ENCODE measurements at regions not wholly inside any gene's neighbourhood (a gene's known extent, or its start where the extent isn't known, plus 50 kb on each side); places are given as distances from the start of the nearest gene placed in this dataset.

DNA sequence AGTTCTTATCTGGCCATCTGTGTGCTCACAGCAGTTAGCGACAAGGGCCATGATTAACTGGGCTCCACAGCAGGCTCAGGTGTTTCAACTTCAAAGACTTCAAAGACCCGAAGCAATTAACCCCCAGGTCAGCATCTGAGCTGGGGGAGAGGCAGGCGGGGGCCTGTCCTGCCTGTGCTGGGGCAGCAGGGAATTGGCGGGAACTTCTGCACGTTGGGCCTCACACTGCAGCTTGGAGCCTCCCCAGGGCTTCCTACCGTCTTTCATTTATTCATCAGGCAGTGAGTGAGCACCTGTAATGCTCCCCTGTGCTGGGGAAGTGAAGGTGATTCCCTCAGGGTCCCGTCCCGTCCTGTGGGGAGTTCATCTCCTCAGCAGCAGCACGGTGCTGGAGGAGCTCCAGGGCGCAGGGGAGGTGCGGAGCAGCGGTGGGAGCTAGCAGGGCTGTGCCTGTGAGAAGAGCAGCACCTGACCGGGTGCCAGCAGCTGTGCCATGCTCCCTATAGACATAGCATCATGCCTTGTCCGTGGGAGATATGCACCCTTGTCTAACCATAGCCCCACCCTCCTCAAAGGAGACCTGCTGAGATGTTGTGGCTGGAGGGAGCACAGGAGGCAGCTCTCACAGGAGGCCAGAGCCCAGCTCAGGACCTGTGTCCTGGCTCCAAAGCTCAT lies 51.8 kb upstream of the FRMD1 start:
- no peak overlapping the region for H3K4me3 ChIP-seq (ENCODE audit: control insufficient read depth, low read depth, low read length)
- TF ChIP-seq, protein P1, sequence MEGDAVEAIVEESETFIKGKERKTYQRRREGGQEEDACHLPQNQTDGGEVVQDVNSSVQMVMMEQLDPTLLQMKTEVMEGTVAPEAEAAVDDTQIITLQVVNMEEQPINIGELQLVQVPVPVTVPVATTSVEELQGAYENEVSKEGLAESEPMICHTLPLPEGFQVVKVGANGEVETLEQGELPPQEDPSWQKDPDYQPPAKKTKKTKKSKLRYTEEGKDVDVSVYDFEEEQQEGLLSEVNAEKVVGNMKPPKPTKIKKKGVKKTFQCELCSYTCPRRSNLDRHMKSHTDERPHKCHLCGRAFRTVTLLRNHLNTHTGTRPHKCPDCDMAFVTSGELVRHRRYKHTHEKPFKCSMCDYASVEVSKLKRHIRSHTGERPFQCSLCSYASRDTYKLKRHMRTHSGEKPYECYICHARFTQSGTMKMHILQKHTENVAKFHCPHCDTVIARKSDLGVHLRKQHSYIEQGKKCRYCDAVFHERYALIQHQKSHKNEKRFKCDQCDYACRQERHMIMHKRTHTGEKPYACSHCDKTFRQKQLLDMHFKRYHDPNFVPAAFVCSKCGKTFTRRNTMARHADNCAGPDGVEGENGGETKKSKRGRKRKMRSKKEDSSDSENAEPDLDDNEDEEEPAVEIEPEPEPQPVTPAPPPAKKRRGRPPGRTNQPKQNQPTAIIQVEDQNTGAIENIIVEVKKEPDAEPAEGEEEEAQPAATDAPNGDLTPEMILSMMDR (conservative IDR thresholded peaks at IDR 0.05; ENCODE audit: control insufficient read depth, insufficient read depth, low read depth, low read length) = no peak
- DNase-seq (ENCODE audit: low read depth) = no peak

DNA sequence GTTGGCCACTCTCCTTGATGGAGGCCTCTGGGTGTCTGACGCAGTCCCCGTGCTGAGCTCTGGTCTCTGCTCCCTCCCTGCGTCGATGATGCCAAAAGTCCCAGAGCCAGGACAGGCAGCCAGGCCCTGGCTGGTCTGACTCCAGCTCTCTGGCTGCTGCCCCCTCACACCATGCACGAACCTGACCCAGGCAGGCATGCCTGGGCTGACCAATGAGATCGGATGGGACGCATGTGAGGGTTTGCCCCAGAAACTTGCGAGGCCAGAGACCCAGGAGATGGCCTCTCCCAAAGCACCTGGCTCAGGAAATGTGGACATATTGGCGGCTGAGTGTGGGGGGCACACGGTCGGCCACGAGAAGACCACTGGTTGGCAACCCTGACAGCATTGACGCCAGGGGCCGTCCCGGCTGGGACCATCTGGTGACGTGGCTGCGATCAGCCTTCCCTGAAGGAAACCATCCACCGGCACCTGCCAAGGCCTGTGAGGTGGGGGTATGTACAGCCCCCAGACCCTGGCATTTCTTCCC lies 51.2 kb upstream of the FRMD1 start:
- TF ChIP-seq, protein P1 (conservative IDR thresholded peaks at IDR 0.05; ENCODE audit: control insufficient read depth, insufficient read depth, low read depth, low read length) = no peak
- no peak overlapping the region for H3K4me3 ChIP-seq (ENCODE audit: control insufficient read depth, low read depth, low read length)
- no peak for DNase-seq (ENCODE audit: low read depth)

DNA sequence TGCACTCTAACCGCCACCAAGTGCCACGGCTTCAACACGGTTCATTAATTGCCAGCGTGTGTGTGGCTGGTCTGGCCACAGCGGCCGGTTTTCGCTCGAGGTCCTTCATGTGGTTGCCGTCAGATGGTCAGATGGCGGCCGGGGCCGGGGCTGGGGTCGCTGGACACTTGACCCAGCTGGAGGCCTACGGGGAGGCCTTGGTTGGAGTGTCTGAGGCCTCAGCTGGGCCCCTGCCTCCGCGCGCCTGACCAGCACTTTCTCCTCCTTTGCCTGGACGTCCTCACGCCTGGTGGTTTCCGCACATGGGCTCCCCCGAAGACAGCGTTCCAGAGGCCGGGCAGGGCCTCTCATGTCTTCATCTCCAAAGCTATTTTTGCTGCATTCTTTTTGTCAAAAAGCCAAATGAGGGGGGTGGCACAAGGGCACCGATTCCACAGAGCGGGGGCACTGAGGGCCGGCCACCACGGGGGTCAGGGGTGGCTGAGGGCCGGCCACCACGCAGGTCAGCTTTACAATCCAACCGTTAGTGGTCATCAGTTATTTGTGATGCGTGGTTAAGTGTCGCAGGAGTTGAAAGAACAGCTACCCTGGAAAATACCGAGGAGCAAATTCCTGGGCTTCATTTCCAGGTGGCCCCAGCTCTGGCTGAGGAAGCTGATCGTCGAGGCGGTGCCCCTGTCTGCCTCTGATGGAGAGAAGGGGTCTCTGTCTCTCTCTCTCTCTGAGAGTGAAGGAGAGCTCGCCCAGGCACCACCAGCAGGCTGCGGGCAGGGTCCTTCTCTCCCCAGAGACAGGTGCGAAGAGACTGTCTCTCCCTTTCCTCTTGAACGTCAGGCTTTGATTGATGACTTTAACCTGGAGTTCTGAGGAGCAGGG lies 50.5 kb upstream of the FRMD1 start:
- DNase-seq (ENCODE audit: low read depth) = no peak
- H3K4me3 ChIP-seq (ENCODE audit: control insufficient read depth, low read depth, low read length) = no peak overlapping the region
- TF ChIP-seq, protein P1 (conservative IDR thresholded peaks at IDR 0.05; ENCODE audit: control insufficient read depth, insufficient read depth, low read depth, low read length) = no peak

DNA sequence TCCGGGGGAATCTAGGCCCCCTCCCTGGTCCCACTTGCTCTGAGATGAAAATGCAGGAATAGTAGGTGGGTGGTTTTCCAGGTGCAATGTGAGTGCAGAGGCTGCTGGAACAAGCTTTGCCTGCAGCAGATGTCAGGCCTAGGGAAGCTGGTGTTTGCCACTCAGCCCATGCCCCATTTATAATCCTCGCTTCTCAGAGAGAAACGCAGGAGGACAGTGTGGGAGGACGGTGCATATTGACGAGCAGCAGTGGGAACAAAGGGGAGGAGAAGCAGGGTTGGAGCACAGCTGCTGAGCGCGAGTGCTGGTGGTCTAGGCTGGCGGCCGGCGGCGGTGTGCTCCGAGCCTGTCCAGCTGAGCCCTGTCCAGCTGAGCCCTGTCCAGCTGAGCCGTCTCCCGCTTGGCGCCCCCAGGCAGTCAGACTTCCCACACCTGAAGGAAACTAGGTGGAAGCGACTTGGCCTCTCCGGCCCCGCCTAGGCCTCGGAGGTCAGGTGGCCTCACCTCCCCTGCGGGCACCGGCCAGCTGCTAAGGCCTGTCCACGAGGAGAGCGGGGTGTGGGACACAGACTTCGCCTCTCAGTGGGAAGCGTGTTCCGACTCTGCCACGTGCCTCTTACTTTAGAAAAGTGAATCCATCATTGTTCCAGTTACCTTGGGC lies 49.7 kb upstream of the FRMD1 start:
- DNase-seq (ENCODE audit: low read depth) = no peak
- TF ChIP-seq, protein P1 (conservative IDR thresholded peaks at IDR 0.05; ENCODE audit: control insufficient read depth, insufficient read depth, low read depth, low read length) = no peak
- H3K4me3 ChIP-seq (ENCODE audit: control insufficient read depth, low read depth, low read length) = no peak overlapping the region

Measured in fibroblast of mammary gland (primary cell).